AG04449 (cell line): ENCODE measurements at regions not wholly inside any gene's neighbourhood (a gene's known extent, or its start where the extent isn't known, plus 50 kb on each side); places are given as distances from the start of the nearest gene placed in this dataset.

Experiments used
- CTCF ChIA-PET: fragments of 350-600 bp; formaldehyde crosslinking; extraction: SDS; loops from one replicate; lab custom pipeline; 2021; ENCODE audit warnings: antibody characterized with exemption; lab: Yijun Ruan, JAX
- POLR2A ChIA-PET: fragments of 400-600, 350-600 bp; formaldehyde crosslinking; extraction: SDS; loops from one replicate; lab custom pipeline; 2020; ENCODE audit warnings: antibody characterized with exemption, inconsistent platforms; lab: Yijun Ruan, JAX
- DNase-seq: peaks from one replicate; pipeline ENCODE4 v3.0.0-alpha.2; 2010; ENCODE audit warnings: low read depth, low spot score
- H3K4me3 ChIP-seq: 2 replicates; pipeline ENCODE4 v1.5.1; 2011; ENCODE audit warnings: low read depth, mild to moderate bottlenecking, control low read depth, low read length
- TF ChIP-seq, protein P1 (sequence below): IDR thresholded peaks from one replicate; pipeline ENCODE4 v1.5.1; 2011; ENCODE audit warnings: mild to moderate bottlenecking, moderate library complexity, low read length, control low read depth, inconsistent platforms; ENCODE audit not compliant: insufficient read depth; ENCODE audit errors: missing control alignments

DNA sequence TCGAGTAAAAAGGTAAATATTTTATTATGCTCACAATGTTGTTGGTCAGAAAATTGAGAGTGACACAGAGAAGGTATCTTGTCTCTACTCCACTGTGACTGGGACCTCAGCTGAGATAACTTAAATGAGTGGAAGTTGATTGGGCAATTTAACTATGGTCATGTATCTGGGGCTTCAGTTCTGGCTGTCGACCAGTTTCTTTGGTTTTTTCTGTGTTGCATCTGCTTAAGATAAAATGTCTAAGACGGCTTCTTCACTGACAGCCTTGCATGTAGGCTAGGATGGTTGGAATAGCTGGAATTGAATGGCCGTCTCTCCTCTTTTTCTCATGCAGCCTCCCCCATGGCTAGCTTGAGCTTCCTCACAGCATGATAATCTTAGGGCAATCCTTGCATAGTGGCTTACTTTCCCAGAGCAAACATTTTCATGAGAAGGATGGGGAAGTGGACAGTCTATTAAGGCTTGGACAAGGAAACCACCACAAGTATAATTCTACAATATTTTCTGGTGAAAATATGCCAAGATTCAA is 433.7 kb downstream of the KIF2B start:
- TF ChIP-seq, protein P1, sequence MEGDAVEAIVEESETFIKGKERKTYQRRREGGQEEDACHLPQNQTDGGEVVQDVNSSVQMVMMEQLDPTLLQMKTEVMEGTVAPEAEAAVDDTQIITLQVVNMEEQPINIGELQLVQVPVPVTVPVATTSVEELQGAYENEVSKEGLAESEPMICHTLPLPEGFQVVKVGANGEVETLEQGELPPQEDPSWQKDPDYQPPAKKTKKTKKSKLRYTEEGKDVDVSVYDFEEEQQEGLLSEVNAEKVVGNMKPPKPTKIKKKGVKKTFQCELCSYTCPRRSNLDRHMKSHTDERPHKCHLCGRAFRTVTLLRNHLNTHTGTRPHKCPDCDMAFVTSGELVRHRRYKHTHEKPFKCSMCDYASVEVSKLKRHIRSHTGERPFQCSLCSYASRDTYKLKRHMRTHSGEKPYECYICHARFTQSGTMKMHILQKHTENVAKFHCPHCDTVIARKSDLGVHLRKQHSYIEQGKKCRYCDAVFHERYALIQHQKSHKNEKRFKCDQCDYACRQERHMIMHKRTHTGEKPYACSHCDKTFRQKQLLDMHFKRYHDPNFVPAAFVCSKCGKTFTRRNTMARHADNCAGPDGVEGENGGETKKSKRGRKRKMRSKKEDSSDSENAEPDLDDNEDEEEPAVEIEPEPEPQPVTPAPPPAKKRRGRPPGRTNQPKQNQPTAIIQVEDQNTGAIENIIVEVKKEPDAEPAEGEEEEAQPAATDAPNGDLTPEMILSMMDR: no peak
- H3K4me3 ChIP-seq: no peak overlapping the region
- CTCF ChIA-PET: no interaction called here
- POLR2A ChIA-PET: no interaction called here
- no peak for DNase-seq

GRCh38 chr17:54257440-54257839 is 434.7 kb downstream of the KIF2B start:
- TF ChIP-seq, protein P1: no peak
- POLR2A ChIA-PET: no interaction called here
- CTCF ChIA-PET: no interaction called here
- no peak for DNase-seq
- H3K4me3 ChIP-seq: no peak overlapping the region

DNA sequence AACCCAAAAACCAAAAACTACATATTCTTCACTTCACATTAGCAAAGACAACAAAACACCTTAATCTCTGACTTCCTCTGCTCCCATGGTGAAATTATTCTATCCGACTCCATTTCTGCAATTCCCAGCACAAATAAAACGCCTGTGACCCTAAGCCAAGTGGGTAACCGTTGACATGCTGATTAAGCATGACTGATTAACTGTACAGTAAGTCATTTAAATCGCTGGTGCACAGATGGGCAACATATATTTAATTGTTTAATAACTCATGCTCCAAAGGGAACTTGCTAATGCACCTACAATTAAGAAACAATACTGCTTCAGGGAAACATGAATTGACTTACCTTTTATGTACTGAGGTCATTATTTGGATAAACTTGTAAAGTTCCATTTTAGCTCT is 436.7 kb downstream of the KIF2B start:
- POLR2A ChIA-PET: no interaction called here
- TF ChIP-seq, protein P1: no peak
- no peak overlapping the region for H3K4me3 ChIP-seq
- DNase-seq: no peak
- CTCF ChIA-PET: no interaction called here

DNA sequence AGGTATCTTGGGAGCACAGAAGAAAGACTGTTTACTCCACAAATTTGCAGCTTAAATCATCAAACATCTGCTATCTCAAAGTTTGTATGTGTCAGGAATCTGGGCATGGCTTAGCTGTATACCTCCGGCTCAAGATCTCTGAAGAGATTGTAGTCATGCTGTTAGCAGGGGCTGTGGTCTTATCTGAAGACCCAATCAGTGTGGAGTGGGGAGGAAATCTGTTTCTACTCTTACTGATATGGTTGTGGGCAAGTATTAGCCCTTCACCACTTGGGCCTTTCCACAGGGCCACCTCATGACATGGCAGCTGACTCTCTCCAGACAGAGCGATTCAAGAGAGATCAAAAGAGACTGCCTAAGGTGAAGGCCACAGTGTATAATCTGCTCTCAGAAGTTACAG is 438.7 kb downstream of the KIF2B start:
- H3K4me3 ChIP-seq: no peak overlapping the region
- CTCF ChIA-PET: interaction anchor here (0.6 kb wide), 1 partner anchor 91 kb away, joined by 3 read pairs; no protein-coding TSS in a partner anchor
- no peak for DNase-seq
- TF ChIP-seq, protein P1: no peak
- POLR2A ChIA-PET: no interaction called here

- H3K4me3 ChIP-seq: no peak overlapping the region
- ChIA-PET POLR2A (no interaction called here), CTCF (no interaction called here)
- TF ChIP-seq, protein P1: no peak
- DNase-seq: no peak
Measured at GRCh38 chr17:54269881-54270280, 447.2 kb downstream of the KIF2B start.

GRCh38 chr17:54270499-54270898 is 447.8 kb downstream of the KIF2B start:
- ChIA-PET CTCF (no interaction called here), POLR2A (no interaction called here)
- H3K4me3 ChIP-seq: no peak overlapping the region
- no peak for DNase-seq
- TF ChIP-seq, protein P1: no peak
